Tibial nerve (tissue), 4 donors: ENCODE measurements at regions not wholly inside any gene's neighbourhood (a gene's known extent, or its start where the extent isn't known, plus 50 kb on each side); places are given as distances from the start of the nearest gene placed in this dataset.

Source experiments
- DNase-seq, 2 donors: peaks; one replicate each; pipeline ENCODE4 v3.0.0-alpha.2; 2019; ENCODE audit warnings: low spot score in 2 of 2
- H3K27ac ChIP-seq, 4 donors: fragments of 200-600 bp; sonication (generic) in 3 of 4; one replicate each; pipeline ENCODE4 v1.5.1; 2017 to 2019; ENCODE audit warnings: mild to moderate bottlenecking in 1 of 4
- H3K27me3 ChIP-seq, 2 donors: fragments of 200-600 bp; sonication (generic) in 1 of 2; one replicate each; pipeline versions ENCODE4 v1.5.1 to v1.6.0; 2017 to 2019
- H3K36me3 ChIP-seq, 3 donors: fragments of 200-600 bp; sonication (generic); one replicate each; pipeline ENCODE4 v1.5.1; 2018 to 2019
- H3K4me1 ChIP-seq, 4 donors: fragments of 200-600 bp; sonication (generic) in 3 of 4; one replicate each; pipeline ENCODE4 v1.5.1; 2017 to 2019
- H3K4me3 ChIP-seq, 4 donors: fragments of 200-600 bp; sonication (generic) in 3 of 4; one replicate each; pipeline ENCODE4 v1.5.1; 2017 to 2019; ENCODE audit warnings: mild to moderate bottlenecking in 1 of 4, moderate library complexity in 1 of 4
- H3K9me3 ChIP-seq, 4 donors: fragments of 200-600 bp; sonication (generic) in 3 of 4; one replicate each; pipeline ENCODE4 v1.5.1; 2017 to 2019
- EP300 ChIP-seq, 2 donors: sonication (generic); formaldehyde crosslinking; IDR thresholded peaks; one replicate each; pipeline ENCODE4 v1.6.1; 2017; ENCODE audit warnings: antibody characterized with exemption in 2 of 2, mild to moderate bottlenecking in 1 of 2
- POLR2A ChIP-seq, 2 donors: fragments of 450-650 bp; IDR thresholded peaks; one replicate each; pipeline ENCODE4 v1.6.1; 2017; ENCODE audit warnings: antibody characterized with exemption in 2 of 2, mild to moderate bottlenecking in 2 of 2, moderate library complexity in 2 of 2
- WGBS, 2 donors: methylation state at CpG; one replicate each; pipeline ENCODE4 v1.1.5; 2018; 5-methylcytosine and 5-hydroxymethylcytosine counted together
- TF ChIP-seq, protein P1 (sequence below), 5 experiments: fragments of 200-600 bp in 3 of 5; fragments of 450-650 bp in 2 of 5; sonication (generic) in 3 of 5; IDR thresholded peaks; one replicate each; pipeline ENCODE4 v1.5.1; 2016 to 2019; ENCODE audit warnings: antibody characterized with exemption in 5 of 5, mild to moderate bottlenecking in 3 of 5, moderate library complexity in 2 of 5

DNA sequence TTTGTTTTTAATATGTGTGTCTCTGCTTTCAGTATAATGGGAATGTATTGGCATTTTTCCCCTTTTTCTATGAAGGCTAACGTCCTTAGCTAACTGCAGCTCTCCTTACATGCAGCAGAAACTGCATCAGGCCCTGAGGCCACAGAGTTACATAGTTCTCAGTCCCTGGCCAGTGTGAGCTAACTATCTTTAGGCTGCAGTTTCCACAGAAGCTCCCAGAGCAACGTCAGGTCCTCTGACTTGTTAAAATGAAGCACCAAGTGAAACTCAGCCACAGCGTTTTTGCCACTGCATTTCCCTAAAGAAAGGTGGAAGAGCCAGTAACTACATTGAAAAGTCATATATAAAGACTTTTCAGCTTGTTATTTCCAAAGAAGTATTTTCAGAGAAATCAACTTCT, 244.7 kb downstream of the CBLN4 start:
- Histone ChIP-seq H3K27ac (no peak overlapping the region), H3K27me3 (no peaks in the 10 kb centered on the region), H3K4me3 (no peak overlapping the region), H3K9me3 (peaks cover 0 to 8% (median 0%) of the 10 kb centered on the region in 4 donors), H3K4me1 (peaks cover 0 to 14% (median 0%) of the 10 kb centered on the region in 4 donors), H3K36me3 (no peaks in the 10 kb centered on the region)
- TF ChIP-seq EP300 (IDR thresholded peaks at IDR 0.05) (no peak), POLR2A (IDR thresholded peaks at IDR 0.05) (no peak)
- TF ChIP-seq, protein P1, sequence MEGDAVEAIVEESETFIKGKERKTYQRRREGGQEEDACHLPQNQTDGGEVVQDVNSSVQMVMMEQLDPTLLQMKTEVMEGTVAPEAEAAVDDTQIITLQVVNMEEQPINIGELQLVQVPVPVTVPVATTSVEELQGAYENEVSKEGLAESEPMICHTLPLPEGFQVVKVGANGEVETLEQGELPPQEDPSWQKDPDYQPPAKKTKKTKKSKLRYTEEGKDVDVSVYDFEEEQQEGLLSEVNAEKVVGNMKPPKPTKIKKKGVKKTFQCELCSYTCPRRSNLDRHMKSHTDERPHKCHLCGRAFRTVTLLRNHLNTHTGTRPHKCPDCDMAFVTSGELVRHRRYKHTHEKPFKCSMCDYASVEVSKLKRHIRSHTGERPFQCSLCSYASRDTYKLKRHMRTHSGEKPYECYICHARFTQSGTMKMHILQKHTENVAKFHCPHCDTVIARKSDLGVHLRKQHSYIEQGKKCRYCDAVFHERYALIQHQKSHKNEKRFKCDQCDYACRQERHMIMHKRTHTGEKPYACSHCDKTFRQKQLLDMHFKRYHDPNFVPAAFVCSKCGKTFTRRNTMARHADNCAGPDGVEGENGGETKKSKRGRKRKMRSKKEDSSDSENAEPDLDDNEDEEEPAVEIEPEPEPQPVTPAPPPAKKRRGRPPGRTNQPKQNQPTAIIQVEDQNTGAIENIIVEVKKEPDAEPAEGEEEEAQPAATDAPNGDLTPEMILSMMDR (IDR thresholded peaks at IDR 0.05): no peak
- DNase-seq: no peak
- WGBS, 2 donors: 44 to 49% methylated on average over 3 of the region's 3 CpGs

DNA sequence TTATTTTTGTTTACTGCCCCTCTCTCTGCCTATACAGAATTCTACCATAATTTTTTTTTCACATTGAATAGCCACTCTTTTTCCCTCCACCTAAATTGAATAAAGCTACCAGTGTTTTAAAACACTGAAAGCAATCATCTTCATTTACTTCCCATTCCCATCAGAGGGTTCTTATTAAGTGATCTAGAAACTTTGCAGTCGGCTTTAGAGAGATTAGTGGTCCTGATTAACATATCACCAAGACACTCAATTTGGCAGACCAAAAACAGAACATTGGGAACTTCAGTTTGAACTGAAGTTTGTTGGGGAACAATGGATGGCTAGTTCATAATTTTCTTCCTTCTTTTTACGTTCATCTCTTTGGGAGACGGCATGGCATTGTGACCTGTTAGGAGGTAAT, 249.5 kb downstream of the CBLN4 start:
- TF ChIP-seq EP300 (IDR thresholded peaks at IDR 0.05) (no peak), POLR2A (IDR thresholded peaks at IDR 0.05) (no peak)
- TF ChIP-seq, protein P1 (IDR thresholded peaks at IDR 0.05): no peak
- H3K4me3 ChIP-seq: no peak overlapping the region
- peaks cover 0 to 4% (median 0%) of the 10 kb centered on the region in 4 donors for H3K4me1 ChIP-seq
- 62 to 72% methylated on average over 3 of the region's 3 CpGs for WGBS, 2 donors
- no peaks in the 10 kb centered on the region for H3K27me3 ChIP-seq
- no peaks in the 10 kb centered on the region for H3K36me3 ChIP-seq
- H3K27ac ChIP-seq: no peak overlapping the region
- DNase-seq: no peak
- H3K9me3 ChIP-seq: no peaks in the 10 kb centered on the region

GRCh38 chr20:55755411-55755810, 249.9 kb downstream of the CBLN4 start:
- WGBS, 2 donors: 79 to 87% methylated on average over 5 of the region's 5 CpGs
- TF ChIP-seq, protein P1 (IDR thresholded peaks at IDR 0.05): no peak
- TF ChIP-seq EP300 (IDR thresholded peaks at IDR 0.05) (no peak), POLR2A (IDR thresholded peaks at IDR 0.05) (no peak)
- DNase-seq: no peak
- Histone ChIP-seq H3K4me1 (no peaks in the 10 kb centered on the region), H3K36me3 (no peaks in the 10 kb centered on the region), H3K27ac (no peak overlapping the region), H3K4me3 (no peak overlapping the region), H3K27me3 (no peaks in the 10 kb centered on the region), H3K9me3 (no peaks in the 10 kb centered on the region)

- DNase-seq: no peak
- no peaks in the 10 kb centered on the region for H3K4me1 ChIP-seq
- WGBS, 2 donors: 98 to 100% methylated on average over 1 of the region's 1 CpG
Observed at GRCh38 chr20:55746723-55747122, 258.6 kb downstream of the CBLN4 start.

DNA sequence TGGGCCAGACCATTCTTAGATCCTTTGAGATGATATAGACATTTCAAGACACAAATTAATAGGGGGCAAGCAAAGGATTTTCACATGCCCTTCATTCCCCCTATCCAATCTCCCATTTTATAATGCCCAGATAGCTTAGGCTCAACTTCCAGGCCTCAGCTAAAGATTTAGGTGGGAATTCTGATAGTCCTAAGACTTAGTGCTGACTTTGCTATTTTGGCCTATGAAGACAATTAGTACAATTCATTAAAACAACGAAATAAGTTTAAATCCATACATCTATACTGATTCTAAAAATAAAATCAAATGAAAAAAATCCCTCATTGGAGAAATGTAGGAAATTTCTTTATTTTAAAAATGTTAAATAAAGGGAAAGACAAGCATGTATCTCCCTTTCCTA, 259.5 kb downstream of the CBLN4 start:
- H3K4me3 ChIP-seq: no peak overlapping the region
- TF ChIP-seq EP300 (IDR thresholded peaks at IDR 0.05) (no peak), POLR2A (IDR thresholded peaks at IDR 0.05) (no peak)
- TF ChIP-seq, protein P1 (IDR thresholded peaks at IDR 0.05): no peak
- 73 to 75% methylated on average over 1 of the region's 1 CpG for WGBS, 2 donors

More at GRCh38 chr20:55746723-55747122, 258.6 kb downstream of the CBLN4 start:
- no peak overlapping the region for H3K4me3 ChIP-seq
- H3K27me3 ChIP-seq: no peaks in the 10 kb centered on the region
- no peaks in the 10 kb centered on the region for H3K9me3 ChIP-seq
- no peaks in the 10 kb centered on the region for H3K36me3 ChIP-seq
- TF ChIP-seq EP300 (IDR thresholded peaks at IDR 0.05) (no peak), POLR2A (IDR thresholded peaks at IDR 0.05) (no peak)
- TF ChIP-seq, protein P1 (IDR thresholded peaks at IDR 0.05): no peak
- H3K27ac ChIP-seq: no peak overlapping the region

More for the DNA sequence above, 259.5 kb downstream of the CBLN4 start:
- no peaks in the 10 kb centered on the region for H3K36me3 ChIP-seq
- H3K4me1 ChIP-seq: no peaks in the 10 kb centered on the region
- H3K9me3 ChIP-seq: no peaks in the 10 kb centered on the region
- no peaks in the 10 kb centered on the region for H3K27me3 ChIP-seq
- H3K27ac ChIP-seq: no peak overlapping the region
- DNase-seq: no peak
